Stomach (tissue), 4 donors: ENCODE measurements at regions not wholly inside any gene's neighbourhood (a gene's known extent, or its start where the extent isn't known, plus 50 kb on each side); places are given as distances from the start of the nearest gene placed in this dataset.

Experiments
- EP300 ChIP-seq: sonication (generic); formaldehyde crosslinking; IDR thresholded peaks from one replicate; pipeline ENCODE4 v1.6.1; 2017; ENCODE audit warnings: antibody characterized with exemption
- POLR2A ChIP-seq, 4 donors: fragments of 450-650 bp; IDR thresholded peaks; one replicate each; pipeline ENCODE4 v1.6.1; 2016; ENCODE audit warnings: antibody characterized with exemption in 4 of 4, control low read depth in 2 of 4, mild to moderate bottlenecking in 1 of 4, moderate library complexity in 1 of 4
- POLR2AphosphoS5 ChIP-seq, 3 donors: sonication (generic); formaldehyde crosslinking; IDR thresholded peaks; one replicate each; pipeline ENCODE4 v1.6.1; 2016; ENCODE audit warnings: antibody characterized with exemption in 3 of 3
- TF ChIP-seq, protein P1 (sequence below), 7 experiments: fragments of 450-650 bp in 4 of 7; fragments of 200-600 bp in 3 of 7; sonication (generic) in 3 of 7; IDR thresholded peaks; one replicate each; pipeline ENCODE4 v1.5.1; 2016 to 2019; ENCODE audit warnings: antibody characterized with exemption in 7 of 7, control low read depth in 2 of 7, mild to moderate bottlenecking in 1 of 7

DNA sequence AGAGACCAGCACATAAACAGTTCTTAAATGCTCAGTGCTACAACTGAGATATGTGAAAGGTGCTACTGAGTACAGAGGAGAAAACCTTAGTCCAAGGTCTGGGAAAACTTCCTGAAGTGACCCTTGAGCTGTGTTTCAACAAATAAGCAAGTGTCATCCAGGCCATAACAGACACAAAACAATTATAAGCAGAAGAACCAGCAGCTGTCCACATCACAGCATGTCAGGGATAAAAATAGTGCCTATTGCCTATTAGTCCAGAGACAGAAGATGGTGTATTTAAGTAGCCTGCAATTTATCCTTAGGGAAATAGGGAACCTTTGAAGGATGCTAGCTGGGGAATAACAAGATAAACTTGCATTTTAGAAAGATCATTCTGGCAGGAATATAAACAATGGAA is 237.8 kb downstream of the SPTSSA start:
- TF ChIP-seq, protein P1, sequence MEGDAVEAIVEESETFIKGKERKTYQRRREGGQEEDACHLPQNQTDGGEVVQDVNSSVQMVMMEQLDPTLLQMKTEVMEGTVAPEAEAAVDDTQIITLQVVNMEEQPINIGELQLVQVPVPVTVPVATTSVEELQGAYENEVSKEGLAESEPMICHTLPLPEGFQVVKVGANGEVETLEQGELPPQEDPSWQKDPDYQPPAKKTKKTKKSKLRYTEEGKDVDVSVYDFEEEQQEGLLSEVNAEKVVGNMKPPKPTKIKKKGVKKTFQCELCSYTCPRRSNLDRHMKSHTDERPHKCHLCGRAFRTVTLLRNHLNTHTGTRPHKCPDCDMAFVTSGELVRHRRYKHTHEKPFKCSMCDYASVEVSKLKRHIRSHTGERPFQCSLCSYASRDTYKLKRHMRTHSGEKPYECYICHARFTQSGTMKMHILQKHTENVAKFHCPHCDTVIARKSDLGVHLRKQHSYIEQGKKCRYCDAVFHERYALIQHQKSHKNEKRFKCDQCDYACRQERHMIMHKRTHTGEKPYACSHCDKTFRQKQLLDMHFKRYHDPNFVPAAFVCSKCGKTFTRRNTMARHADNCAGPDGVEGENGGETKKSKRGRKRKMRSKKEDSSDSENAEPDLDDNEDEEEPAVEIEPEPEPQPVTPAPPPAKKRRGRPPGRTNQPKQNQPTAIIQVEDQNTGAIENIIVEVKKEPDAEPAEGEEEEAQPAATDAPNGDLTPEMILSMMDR (IDR thresholded peaks at IDR 0.05): no peak
- TF ChIP-seq POLR2A (IDR thresholded peaks at IDR 0.05) (no peak), EP300 (no peak), POLR2AphosphoS5 (IDR thresholded peaks at IDR 0.05) (no peak)
